GM23248 (cell line): ENCODE measurements at regions not wholly inside any gene's neighbourhood (a gene's known extent, or its start where the extent isn't known, plus 50 kb on each side); places are given as distances from the start of the nearest gene placed in this dataset.

ENCODE experiments used
- DNase-seq: peaks from one replicate; pipeline ENCODE4 v3.0.0-alpha.2; 2015
- H2AFZ ChIP-seq: fragments of 200-600 bp; sonication (generic); 2 replicates; pipeline ENCODE4 v1.6.1; 2016; ENCODE audit warnings: antibody characterized with exemption
- H3F3A ChIP-seq: fragments of 200-600 bp; sonication (generic); 2 replicates; pipeline ENCODE4 v1.6.1; 2016; ENCODE audit warnings: mild to moderate bottlenecking, antibody characterized with exemption, mixed run types; ENCODE audit not compliant: insufficient read depth
- H3K27ac ChIP-seq: fragments of 200-600 bp; sonication (generic); 2 replicates; pipeline ENCODE4 v1.5.1; 2016; ENCODE audit warnings: mild to moderate bottlenecking
- H3K27me3 ChIP-seq: fragments of 200-600 bp; sonication (generic); replicated peaks from 2 replicates; pipeline ENCODE4 v1.6.1; 2016; ENCODE audit warnings: mild to moderate bottlenecking; ENCODE audit not compliant: insufficient read depth
- H3K36me3 ChIP-seq: fragments of 200-600 bp; sonication (generic); 2 replicates; pipeline ENCODE4 v1.6.1; 2016; ENCODE audit warnings: low read depth, mild to moderate bottlenecking
- H3K4me1 ChIP-seq: fragments of 200-600 bp; sonication (generic); 2 replicates; pipeline ENCODE4 v1.6.1; 2016; ENCODE audit warnings: mild to moderate bottlenecking; ENCODE audit not compliant: insufficient read depth
- H3K4me2 ChIP-seq: fragments of 200-600 bp; sonication (generic); one replicate; pipeline ENCODE4 v1.6.1; 2016; ENCODE audit warnings: mild to moderate bottlenecking; ENCODE audit not compliant: unreplicated experiment
- H3K4me3 ChIP-seq: fragments of 200-600 bp; sonication (generic); 2 replicates; pipeline ENCODE4 v1.5.1; 2016; ENCODE audit warnings: mild to moderate bottlenecking
- H3K79me2 ChIP-seq: fragments of 200-600 bp; sonication (generic); 2 replicates; pipeline ENCODE4 v1.6.1; 2016; ENCODE audit warnings: mild to moderate bottlenecking; ENCODE audit not compliant: insufficient read depth
- H3K9ac ChIP-seq: fragments of 200-600 bp; sonication (generic); 2 replicates; pipeline ENCODE4 v1.6.1; 2016; ENCODE audit warnings: mild to moderate bottlenecking
- H3K9me2 ChIP-seq: fragments of 200-600 bp; sonication (generic); 2 replicates; pipeline ENCODE4 v1.6.1; 2016; ENCODE audit warnings: mixed run types, mild to moderate bottlenecking, moderate library complexity; ENCODE audit not compliant: insufficient read depth
- H3K9me3 ChIP-seq: fragments of 200-600 bp; sonication (generic); one replicate; pipeline ENCODE4 v1.6.1; 2017; ENCODE audit warnings: low read depth
- H4K20me1 ChIP-seq: fragments of 200-600 bp; sonication (generic); 2 replicates; pipeline ENCODE4 v1.6.0; 2016; ENCODE audit not compliant: insufficient read depth
- EZH2 ChIP-seq: fragments of 200-600 bp; sonication (generic); IDR thresholded peaks from 2 replicates; pipeline ENCODE4 v1.6.1; 2018; ENCODE audit warnings: antibody characterized with exemption, mild to moderate bottlenecking; ENCODE audit not compliant: insufficient read depth, poor library complexity, severe bottlenecking
- EZH2phosphoT487 ChIP-seq: fragments of 200-600 bp; sonication (generic); IDR thresholded peaks from 2 replicates; pipeline ENCODE4 v1.6.1; 2018; ENCODE audit warnings: antibody characterized with exemption, moderate library complexity, mild to moderate bottlenecking, low read depth; ENCODE audit not compliant: insufficient read depth
- WGBS, 2 experiments: methylation state at CpG; one replicate each; pipeline ENCODE4 v1.1.6; 2015 to 2017; ENCODE audit warnings: low lambda C conversion rate in 2 of 2, low coverage in 1 of 2; ENCODE audit errors: missing lambda C conversion rate in 2 of 2; 5-methylcytosine and 5-hydroxymethylcytosine counted together
- in situ Hi-C: fragments of 300-500 bp; cut with MboI; formaldehyde crosslinking; loops from 2 replicates; pipeline ENCODE4 v1.15.0; 2020

DNA sequence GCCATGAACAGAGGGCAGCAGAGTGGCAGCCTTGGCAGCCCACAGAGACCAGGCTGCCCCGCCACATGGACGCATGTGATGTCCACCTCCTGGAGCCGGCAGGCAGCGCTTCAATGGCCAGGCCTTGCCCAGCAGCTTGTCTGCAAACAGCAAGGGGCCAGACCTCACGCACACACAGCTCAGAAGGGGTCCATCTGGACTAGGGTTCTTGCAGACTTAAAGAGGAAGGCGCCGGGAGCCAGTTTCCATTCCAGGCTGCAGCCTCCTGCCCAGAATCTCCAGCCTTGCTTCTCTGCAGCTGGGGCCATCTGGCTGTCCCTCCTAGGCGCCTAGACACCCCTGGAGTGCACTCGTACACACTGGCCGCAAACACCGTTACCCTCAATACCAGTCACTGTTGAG, 91.9 kb upstream of the TMEM45B start:
- H4K20me1 ChIP-seq = no peaks in the 10 kb centered on the region
- H3K79me2 ChIP-seq = no peaks in the 10 kb centered on the region
- H3K27ac ChIP-seq = no peak overlapping the region
- H3K9me3 ChIP-seq = no peaks in the 10 kb centered on the region
- no peaks in the 10 kb centered on the region for H3K4me1 ChIP-seq
- in situ Hi-C loops = no loop called here
- no peak overlapping the region for H3K4me2 ChIP-seq
- 18 to 24% methylated on average over 11 of the region's 11 CpGs for WGBS, 2 experiments
- H3K9me2 ChIP-seq = no peaks in the 10 kb centered on the region
- H3K36me3 ChIP-seq = no peaks in the 10 kb centered on the region
- no peaks in the 10 kb centered on the region for H3F3A ChIP-seq
- no peak for DNase-seq
- peaks cover 33% of the 10 kb centered on the region for H3K27me3 ChIP-seq
- no peak overlapping the region for H2AFZ ChIP-seq
- H3K9ac ChIP-seq = no peak overlapping the region
- no peak overlapping the region for H3K4me3 ChIP-seq
- TF ChIP-seq EZH2 = no peak
- no peak for TF ChIP-seq EZH2phosphoT487

- no peak for DNase-seq
- H3K27ac ChIP-seq = no peak overlapping the region
- no peaks in the 10 kb centered on the region for H3K9me2 ChIP-seq
- WGBS, 2 experiments = 52 to 54% methylated on average over 5 of the region's 5 CpGs
- in situ Hi-C loops = loop anchor here (25.0 kb wide), 1 partner anchor 613 kb away; no protein-coding TSS in a partner anchor
- H3K4me2 ChIP-seq = no peak overlapping the region
- H3K9me3 ChIP-seq = no peaks in the 10 kb centered on the region
- H2AFZ ChIP-seq = no peak overlapping the region
- H3K9ac ChIP-seq = no peak overlapping the region
- no peaks in the 10 kb centered on the region for H3F3A ChIP-seq
- TF ChIP-seq EZH2phosphoT487 = no peak
- TF ChIP-seq EZH2 = no peak
- H3K36me3 ChIP-seq = no peaks in the 10 kb centered on the region
- H4K20me1 ChIP-seq = no peaks in the 10 kb centered on the region
- peaks cover 43% of the 10 kb centered on the region for H3K27me3 ChIP-seq
- no peak overlapping the region for H3K4me3 ChIP-seq
- no peaks in the 10 kb centered on the region for H3K79me2 ChIP-seq
- H3K4me1 ChIP-seq = no peaks in the 10 kb centered on the region
Measured at GRCh38 chr11:129724866-129725265, 90.8 kb upstream of the TMEM45B start.

GRCh38 chr11:129726179-129726578, 89.5 kb upstream of the TMEM45B start:
- TF ChIP-seq EZH2 (no peak), EZH2phosphoT487 (no peak)
- WGBS, 2 experiments = 58% methylated on average over 7 of the region's 7 CpGs
- Histone ChIP-seq H3K9me3 (no peaks in the 10 kb centered on the region), H3K4me1 (no peaks in the 10 kb centered on the region), H3K36me3 (no peaks in the 10 kb centered on the region), H3K4me3 (no peak overlapping the region), H3F3A (no peaks in the 10 kb centered on the region), H3K4me2 (no peak overlapping the region), H3K9ac (no peak overlapping the region), H3K79me2 (no peaks in the 10 kb centered on the region), H4K20me1 (no peaks in the 10 kb centered on the region), H3K27me3 (peaks cover 56% of the 10 kb centered on the region), H3K9me2 (no peaks in the 10 kb centered on the region), H2AFZ (no peak overlapping the region), H3K27ac (no peak overlapping the region)
- no peak for DNase-seq
- in situ Hi-C loops = loop anchor here (25.0 kb wide), 1 partner anchor 614 kb away; no protein-coding TSS in a partner anchor

GRCh38 chr11:129728581-129728980, 87.1 kb upstream of the TMEM45B start:
- Histone ChIP-seq H3K4me3 (no peak overlapping the region), H3K79me2 (no peaks in the 10 kb centered on the region), H3F3A (no peaks in the 10 kb centered on the region), H3K36me3 (no peaks in the 10 kb centered on the region), H3K4me2 (no peak overlapping the region), H3K27me3 (peaks cover 67% of the 10 kb centered on the region), H3K4me1 (no peaks in the 10 kb centered on the region), H4K20me1 (no peaks in the 10 kb centered on the region), H3K27ac (no peak overlapping the region), H3K9me2 (no peaks in the 10 kb centered on the region), H2AFZ (no peak overlapping the region), H3K9ac (no peak overlapping the region), H3K9me3 (no peaks in the 10 kb centered on the region)
- in situ Hi-C loops = loop anchor here (25.0 kb wide), 1 partner anchor 616 kb away; no protein-coding TSS in a partner anchor
- TF ChIP-seq EZH2phosphoT487 = no peak
- no peak for TF ChIP-seq EZH2
- whole genome bisulfite sequencing, 2 experiments = 21 to 27% methylated on average over 7 of the region's 7 CpGs
- DNase-seq = no peak

DNA sequence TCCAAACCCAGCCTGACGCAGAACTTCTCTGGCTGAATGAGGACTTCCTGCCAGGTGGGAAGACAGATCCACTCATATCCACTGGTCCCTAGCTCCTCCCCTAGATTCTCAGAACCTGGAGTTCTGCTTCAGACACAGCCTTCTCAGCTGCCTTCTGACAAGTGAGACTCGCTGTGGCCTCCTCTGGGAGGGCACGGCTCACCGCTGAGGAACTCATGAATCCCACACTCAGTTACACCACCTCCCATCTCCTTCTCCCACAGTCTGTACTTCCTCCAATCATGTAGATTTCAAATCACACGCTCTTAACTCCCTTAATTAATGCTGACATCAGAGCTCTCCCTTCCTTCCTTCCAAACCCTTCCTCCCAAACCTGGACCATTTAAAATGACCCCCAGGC, 86.4 kb upstream of the TMEM45B start:
- H3F3A ChIP-seq = no peaks in the 10 kb centered on the region
- peaks cover 69% of the 10 kb centered on the region for H3K27me3 ChIP-seq
- H3K9me2 ChIP-seq = no peaks in the 10 kb centered on the region
- H3K9ac ChIP-seq = no peak overlapping the region
- no peak overlapping the region for H3K4me2 ChIP-seq
- H3K79me2 ChIP-seq = no peaks in the 10 kb centered on the region
- H3K4me1 ChIP-seq = no peaks in the 10 kb centered on the region
- no peaks in the 10 kb centered on the region for H3K36me3 ChIP-seq
- no peaks in the 10 kb centered on the region for H4K20me1 ChIP-seq
- in situ Hi-C loops = loop anchor here (25.0 kb wide), 1 partner anchor 617 kb away; no protein-coding TSS in a partner anchor
- H3K27ac ChIP-seq = no peak overlapping the region
- DNase-seq = no peak
- H2AFZ ChIP-seq = no peak overlapping the region
- no peak for TF ChIP-seq EZH2phosphoT487
- no peak for TF ChIP-seq EZH2
- H3K9me3 ChIP-seq = no peaks in the 10 kb centered on the region
- WGBS, 2 experiments = 56 to 60% methylated on average over 5 of the region's 5 CpGs
- H3K4me3 ChIP-seq = no peak overlapping the region
